GM21423 (cell line): ENCODE measurements at regions not wholly inside any gene's neighbourhood (a gene's known extent, or its start where the extent isn't known, plus 50 kb on each side); places are given as distances from the start of the nearest gene placed in this dataset.

ENCODE experiments used
- ATAC-seq: cut with Tn5 transposase; IDR thresholded peaks from one replicate; pipeline ENCODE4 v1.9.1; 2021; ENCODE audit warnings: mild to moderate bottlenecking, moderate library complexity; ENCODE audit not compliant: unreplicated experiment

GRCh38 chr4:168028970-168029597, 63.3 kb upstream of the ANXA10 start:
- ATAC-seq, result no peak

- ATAC-seq, result no peak
These were observed 54.7 kb upstream of the ANXA10 start for GRCh38 chr4:168037676-168038075.

- ATAC-seq, result no peak
These were observed 52.7 kb upstream of the ANXA10 start for GRCh38 chr4:168039593-168039992.
